ENCODE measurements at regions not wholly inside any gene's neighbourhood (a gene's known extent, or its start where the extent isn't known, plus 50 kb on each side); places are given as distances from the start of the nearest gene placed in this dataset.

DNA sequence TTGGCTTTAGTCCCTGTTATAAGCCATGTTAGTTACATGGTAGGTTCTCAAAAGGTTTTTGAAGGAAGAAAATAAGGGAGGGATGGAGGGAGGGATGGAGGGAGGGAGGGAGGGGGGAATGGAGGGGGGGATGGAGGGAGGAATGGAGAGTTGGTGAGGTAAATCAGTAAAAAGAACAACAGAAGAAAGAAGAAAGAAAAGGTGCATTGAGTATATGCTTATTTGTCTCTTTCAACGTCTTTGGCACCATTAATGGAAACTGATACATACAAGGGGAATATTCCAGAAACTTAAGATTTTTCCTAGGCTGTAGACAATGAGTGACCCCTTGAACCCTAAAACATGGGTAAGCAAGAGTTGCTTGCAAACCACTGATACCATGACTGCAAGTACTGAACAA lies 1056.3 kb downstream of the CDH11 start:
- Histone ChIP-seq H3K36me3 (ENCODE audit: insufficient read depth, low read length) (no peaks in the 10 kb centered on the region), H3K4me1 (ENCODE audit: insufficient read depth, low read length) (no peaks in the 10 kb centered on the region), H3K9ac (ENCODE audit: low read depth, low read length) (no peak overlapping the region)

DNA sequence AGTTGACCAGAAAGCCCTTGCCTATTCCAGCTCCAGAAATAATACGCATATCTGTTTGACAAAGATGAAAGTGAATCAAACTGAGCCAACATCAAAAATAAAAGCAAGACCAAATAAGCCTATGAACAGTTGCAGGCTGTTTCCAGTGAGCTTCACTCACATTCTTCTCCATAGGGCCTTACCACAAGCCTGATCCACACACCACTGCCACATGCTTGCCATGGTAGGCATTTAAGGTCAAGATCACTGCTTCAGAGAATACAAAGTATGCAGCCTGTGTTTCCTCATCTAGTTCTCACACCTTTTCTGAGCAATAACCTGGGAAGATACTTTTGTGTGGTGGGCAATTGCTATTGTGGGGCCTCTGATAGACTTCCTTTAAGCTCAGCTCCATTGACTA lies 1060.2 kb downstream of the CDH11 start:
- Histone ChIP-seq H3K4me1 (ENCODE audit: insufficient read depth, low read length) (no peaks in the 10 kb centered on the region), H3K36me3 (ENCODE audit: insufficient read depth, low read length) (no peaks in the 10 kb centered on the region), H3K9me3 (ENCODE audit: control insufficient read depth, insufficient read depth, low read length) (no peaks in the 10 kb centered on the region)

More for the DNA sequence above, 1056.3 kb downstream of the CDH11 start:
- no peaks in the 10 kb centered on the region for H3K9me3 ChIP-seq (ENCODE audit: control insufficient read depth, insufficient read depth, low read length)

DNA sequence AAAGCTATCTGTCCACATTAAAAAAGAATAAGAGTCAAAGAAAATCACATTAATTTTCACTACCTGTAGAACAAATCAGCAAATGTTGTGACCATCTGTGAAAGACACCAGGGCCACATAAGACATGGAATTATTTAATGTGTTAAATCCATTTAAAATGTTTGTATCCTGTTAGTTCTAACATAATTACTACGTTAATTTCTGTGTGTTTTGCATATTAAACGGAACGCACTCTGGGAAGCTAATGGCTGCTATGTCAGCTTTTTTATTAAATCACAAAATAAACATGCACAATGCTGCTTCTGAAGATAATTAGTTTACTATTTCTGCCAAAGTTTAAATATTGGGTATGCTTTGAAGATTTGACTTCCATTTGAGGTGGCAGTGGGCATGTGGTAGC lies 1061.2 kb downstream of the CDH11 start:
- H3K9me3 ChIP-seq (ENCODE audit: control insufficient read depth, insufficient read depth, low read length) = no peaks in the 10 kb centered on the region
- no peaks in the 10 kb centered on the region for H3K4me1 ChIP-seq (ENCODE audit: insufficient read depth, low read length)
- H3K9ac ChIP-seq (ENCODE audit: low read depth, low read length) = no peak overlapping the region
- H3K36me3 ChIP-seq (ENCODE audit: insufficient read depth, low read length) = no peaks in the 10 kb centered on the region

More for the DNA sequence above, 1060.2 kb downstream of the CDH11 start:
- no peak overlapping the region for H3K9ac ChIP-seq (ENCODE audit: low read depth, low read length)

DNA sequence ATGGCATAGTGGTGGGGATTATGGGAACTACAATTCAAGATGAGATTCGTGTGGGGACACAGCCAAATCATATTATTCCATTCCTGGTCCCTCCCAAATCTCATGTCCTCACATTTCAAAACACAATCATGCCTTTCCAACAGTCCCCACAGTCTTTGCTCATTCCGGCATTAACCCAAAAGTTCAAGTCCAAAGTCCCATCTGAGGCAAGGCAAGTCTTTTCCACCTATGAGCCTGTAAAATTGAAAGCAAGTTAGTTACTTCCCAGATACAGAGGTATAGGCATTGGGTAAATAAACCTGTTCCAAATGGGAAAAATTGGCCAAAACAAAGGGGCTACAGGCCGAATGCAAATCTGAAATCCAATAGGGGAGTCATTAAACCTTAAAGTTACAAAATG lies 1063.2 kb downstream of the CDH11 start:
- H3K4me1 ChIP-seq (ENCODE audit: insufficient read depth, low read length) = no peaks in the 10 kb centered on the region
- no peak overlapping the region for H3K9ac ChIP-seq (ENCODE audit: low read depth, low read length)
- H3K36me3 ChIP-seq (ENCODE audit: insufficient read depth, low read length) = no peaks in the 10 kb centered on the region
- H3K9me3 ChIP-seq (ENCODE audit: control insufficient read depth, insufficient read depth, low read length) = no peaks in the 10 kb centered on the region

DNA sequence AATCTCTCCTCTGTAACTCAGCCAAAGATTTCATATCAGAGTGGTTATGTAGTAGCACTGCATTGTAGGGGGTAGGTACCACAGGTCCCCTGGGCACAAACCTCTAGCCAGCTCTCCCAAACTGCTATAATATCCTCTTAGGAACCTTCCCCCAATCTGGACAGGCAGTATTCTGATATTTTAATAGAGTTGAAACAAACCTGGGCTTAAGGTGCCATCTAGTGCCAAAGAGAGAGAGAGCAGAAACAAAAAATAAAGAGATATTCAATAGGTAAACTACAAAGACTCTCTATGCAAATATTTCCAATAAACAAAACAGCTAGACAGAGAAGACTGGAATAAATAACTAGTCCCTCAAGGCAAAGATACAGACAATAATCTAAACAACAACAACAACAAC lies 1070.0 kb downstream of the CDH11 start:
- no peaks in the 10 kb centered on the region for H3K4me1 ChIP-seq (ENCODE audit: insufficient read depth, low read length)
- H3K9me3 ChIP-seq (ENCODE audit: control insufficient read depth, insufficient read depth, low read length) = peaks cover 7% of the 10 kb centered on the region; the same call in 1 of the 2 replicates
- H3K36me3 ChIP-seq (ENCODE audit: insufficient read depth, low read length) = no peaks in the 10 kb centered on the region

DNA sequence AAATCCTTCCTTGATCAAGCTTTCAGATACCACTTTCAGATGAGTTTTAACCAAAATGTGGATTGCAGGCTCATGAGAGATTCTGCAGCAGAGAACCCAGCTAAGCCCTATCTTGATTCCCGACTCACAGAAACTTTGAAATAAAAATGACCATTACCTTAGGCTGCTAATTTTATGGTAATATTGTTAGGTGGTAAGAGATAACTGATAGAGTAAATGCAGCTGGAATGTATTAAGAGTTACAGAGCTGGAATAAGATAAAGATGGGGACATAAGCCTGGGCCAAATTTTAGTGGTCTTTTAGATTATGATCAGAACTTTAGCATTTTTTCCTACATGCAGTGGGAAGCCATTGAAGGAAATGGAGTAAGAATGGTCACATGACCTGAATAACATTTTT lies 1074.0 kb downstream of the CDH11 start:
- no peaks in the 10 kb centered on the region for H3K4me1 ChIP-seq (ENCODE audit: insufficient read depth, low read length)
- H3K9me3 ChIP-seq (ENCODE audit: control insufficient read depth, insufficient read depth, low read length) = peaks cover 3% of the 10 kb centered on the region; the same call in 1 of the 2 replicates
- H3K9ac ChIP-seq (ENCODE audit: low read depth, low read length) = no peak overlapping the region
- H3K36me3 ChIP-seq (ENCODE audit: insufficient read depth, low read length) = no peaks in the 10 kb centered on the region

More for the DNA sequence above, 1070.0 kb downstream of the CDH11 start:
- no peak overlapping the region for H3K9ac ChIP-seq (ENCODE audit: low read depth, low read length)

DNA sequence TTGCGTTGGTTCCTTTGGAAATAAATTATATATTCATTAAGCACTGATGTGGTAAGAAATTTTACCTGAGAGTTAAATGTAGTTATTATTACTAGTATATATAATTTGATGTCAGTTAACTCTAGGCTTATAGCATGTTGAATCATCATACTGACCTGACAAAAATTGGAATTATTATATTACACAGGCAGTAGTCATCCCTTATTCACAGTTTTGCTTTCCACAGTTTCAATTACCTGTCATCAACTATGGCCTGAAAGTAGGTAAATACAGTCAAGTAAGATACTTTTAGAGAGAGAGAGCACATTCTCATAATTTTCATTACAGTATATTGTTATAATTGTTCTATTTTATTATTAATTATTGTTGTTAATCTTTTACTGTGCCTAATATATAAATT lies 1074.7 kb downstream of the CDH11 start:
- no peaks in the 10 kb centered on the region for H3K36me3 ChIP-seq (ENCODE audit: insufficient read depth, low read length)
- H3K9me3 ChIP-seq (ENCODE audit: control insufficient read depth, insufficient read depth, low read length) = peaks cover 3% of the 10 kb centered on the region; the same call in 1 of the 2 replicates
- no peaks in the 10 kb centered on the region for H3K4me1 ChIP-seq (ENCODE audit: insufficient read depth, low read length)
- no peak overlapping the region for H3K9ac ChIP-seq (ENCODE audit: low read depth, low read length)

DNA sequence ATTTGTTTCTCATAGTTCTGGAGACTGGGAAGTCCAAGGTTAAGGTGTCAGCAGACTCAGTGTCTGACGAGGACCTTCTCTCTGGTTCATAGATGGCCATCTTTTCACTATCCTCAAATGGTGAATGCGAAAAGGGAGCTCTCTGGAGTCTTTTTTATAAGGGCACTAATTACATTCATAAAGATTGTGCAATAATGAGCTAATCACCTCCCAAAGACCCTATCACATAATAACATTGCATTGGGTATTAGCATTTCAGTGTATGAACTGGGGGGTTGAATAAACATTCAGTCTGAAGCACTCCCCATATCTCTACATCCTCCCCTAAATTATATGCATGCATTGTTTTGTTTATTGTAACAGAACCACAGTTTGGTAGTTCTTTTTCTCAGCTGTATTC lies 1086.5 kb downstream of the CDH11 start:
- Histone ChIP-seq H3K4me1 (ENCODE audit: insufficient read depth, low read length) (no peaks in the 10 kb centered on the region), H3K9ac (ENCODE audit: low read depth, low read length) (no peak overlapping the region), H3K36me3 (ENCODE audit: insufficient read depth, low read length) (no peaks in the 10 kb centered on the region), H3K9me3 (ENCODE audit: control insufficient read depth, insufficient read depth, low read length) (no peaks in the 10 kb centered on the region)

DNA sequence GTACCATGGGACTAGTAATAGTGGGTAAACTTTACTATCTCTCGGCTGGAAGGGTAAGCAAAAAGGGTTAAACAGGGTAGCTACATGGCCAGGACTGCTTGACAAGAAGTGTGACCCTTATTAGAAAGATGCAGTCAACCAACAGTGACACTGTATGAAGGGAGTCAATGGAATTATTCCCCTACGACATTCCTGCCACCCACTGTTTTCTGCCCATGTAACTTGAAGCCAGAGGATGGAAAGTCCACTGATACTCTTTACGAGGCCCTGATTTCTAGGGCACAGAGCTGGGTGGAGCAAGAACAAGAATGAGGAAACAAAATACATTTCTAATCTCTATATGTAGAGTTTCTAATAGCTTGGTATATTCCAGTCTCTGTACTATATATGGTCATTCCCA lies 1102.5 kb downstream of the CDH11 start:
- Histone ChIP-seq H3K9me3 (ENCODE audit: control insufficient read depth, insufficient read depth, low read length) (no peaks in the 10 kb centered on the region), H3K4me1 (ENCODE audit: insufficient read depth, low read length) (no peaks in the 10 kb centered on the region), H3K36me3 (ENCODE audit: insufficient read depth, low read length) (no peaks in the 10 kb centered on the region), H3K9ac (ENCODE audit: low read depth, low read length) (no peak overlapping the region)

DNA sequence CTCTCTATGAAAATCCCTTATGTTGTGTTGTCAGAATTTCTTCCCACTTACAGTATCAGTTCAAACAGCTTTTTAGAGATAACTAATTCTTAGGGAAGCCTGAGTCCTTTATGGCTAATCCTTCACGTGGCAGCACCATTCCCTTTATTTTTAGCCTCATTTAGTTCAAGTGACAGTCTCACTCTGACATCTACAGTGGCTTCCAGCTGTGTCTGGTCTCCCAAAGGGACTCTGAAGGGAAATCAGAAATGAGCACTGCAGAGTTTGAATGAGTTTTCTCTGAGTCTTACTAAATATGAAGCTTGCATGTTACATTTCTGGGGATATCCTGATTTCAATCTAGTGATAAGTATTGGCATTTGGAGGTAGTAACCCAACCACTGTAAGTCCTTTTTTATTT lies 1104.1 kb downstream of the CDH11 start:
- no peaks in the 10 kb centered on the region for H3K36me3 ChIP-seq (ENCODE audit: insufficient read depth, low read length)

DNA sequence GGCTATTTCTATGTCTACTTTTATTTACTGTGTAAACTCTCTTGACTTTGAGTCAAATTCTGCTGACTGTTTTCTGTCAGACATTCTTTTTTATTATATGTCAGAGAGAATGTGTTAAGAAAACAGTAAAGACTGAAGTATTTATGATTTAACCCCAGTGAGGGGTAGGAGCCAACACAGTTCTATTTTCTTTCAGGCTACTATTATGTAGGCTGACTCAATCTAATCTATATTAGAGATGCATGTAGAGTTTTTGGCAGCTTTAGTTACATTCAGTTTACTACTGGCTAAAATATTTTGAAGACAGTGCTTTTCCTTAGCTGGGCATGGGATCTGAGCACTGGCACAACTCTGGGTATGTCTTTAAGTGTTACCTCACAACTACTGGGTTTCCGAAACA lies 1108.0 kb downstream of the CDH11 start:
- H3K4me1 ChIP-seq (ENCODE audit: insufficient read depth, low read length) = no peaks in the 10 kb centered on the region
- H3K9me3 ChIP-seq (ENCODE audit: control insufficient read depth, insufficient read depth, low read length) = no peaks in the 10 kb centered on the region
- H3K9ac ChIP-seq (ENCODE audit: low read depth, low read length) = no peak overlapping the region
- no peaks in the 10 kb centered on the region for H3K36me3 ChIP-seq (ENCODE audit: insufficient read depth, low read length)

More for the DNA sequence above, 1104.1 kb downstream of the CDH11 start:
- H3K9ac ChIP-seq (ENCODE audit: low read depth, low read length) = no peak overlapping the region
- no peaks in the 10 kb centered on the region for H3K9me3 ChIP-seq (ENCODE audit: control insufficient read depth, insufficient read depth, low read length)
- no peaks in the 10 kb centered on the region for H3K4me1 ChIP-seq (ENCODE audit: insufficient read depth, low read length)

DNA sequence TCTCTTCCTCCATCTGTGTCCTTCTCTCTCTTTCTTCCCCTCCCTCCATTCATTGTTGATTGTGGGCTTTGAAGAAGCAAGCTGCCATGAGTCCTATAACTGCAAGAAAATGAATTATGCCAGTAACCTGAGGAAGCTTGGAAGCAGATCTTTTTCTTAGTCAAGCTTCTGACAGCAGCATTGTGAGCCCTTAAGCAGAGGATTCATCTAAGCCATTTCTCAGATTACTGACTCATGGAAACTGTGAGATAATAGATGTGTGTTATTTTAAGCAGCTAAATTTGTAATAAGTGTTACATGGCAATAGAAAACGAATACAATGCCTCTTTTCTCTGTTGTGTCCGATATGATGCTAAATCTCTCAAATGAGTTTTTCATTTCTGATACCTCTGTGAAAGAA lies 1109.7 kb downstream of the CDH11 start:
- Histone ChIP-seq H3K9me3 (ENCODE audit: control insufficient read depth, insufficient read depth, low read length) (no peaks in the 10 kb centered on the region), H3K9ac (ENCODE audit: low read depth, low read length) (no peak overlapping the region), H3K4me1 (ENCODE audit: insufficient read depth, low read length) (no peaks in the 10 kb centered on the region), H3K36me3 (ENCODE audit: insufficient read depth, low read length) (no peaks in the 10 kb centered on the region)

DNA sequence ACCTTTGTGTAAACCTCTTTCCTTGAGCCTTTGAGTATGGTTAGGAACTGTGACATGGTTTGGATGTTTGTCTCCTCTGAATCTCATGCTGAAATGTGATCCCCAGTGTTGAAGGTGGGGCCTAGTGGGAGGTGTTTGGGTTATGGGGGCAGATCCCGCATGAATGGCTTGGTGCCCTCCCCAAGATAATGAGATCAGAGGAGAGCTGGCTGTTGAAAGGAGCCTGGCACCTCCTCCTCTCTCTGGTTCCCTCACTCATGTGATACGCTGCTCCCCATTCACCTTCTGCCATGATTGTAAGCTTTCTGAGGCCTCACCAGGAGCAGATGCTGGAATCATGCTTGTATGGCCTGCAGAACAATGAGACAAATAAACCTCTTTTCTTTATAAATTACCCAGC lies 1110.2 kb downstream of the CDH11 start:
- Histone ChIP-seq H3K9me3 (ENCODE audit: control insufficient read depth, insufficient read depth, low read length) (no peaks in the 10 kb centered on the region), H3K36me3 (ENCODE audit: insufficient read depth, low read length) (no peaks in the 10 kb centered on the region), H3K4me1 (ENCODE audit: insufficient read depth, low read length) (no peaks in the 10 kb centered on the region), H3K9ac (ENCODE audit: low read depth, low read length) (no peak overlapping the region)

DNA sequence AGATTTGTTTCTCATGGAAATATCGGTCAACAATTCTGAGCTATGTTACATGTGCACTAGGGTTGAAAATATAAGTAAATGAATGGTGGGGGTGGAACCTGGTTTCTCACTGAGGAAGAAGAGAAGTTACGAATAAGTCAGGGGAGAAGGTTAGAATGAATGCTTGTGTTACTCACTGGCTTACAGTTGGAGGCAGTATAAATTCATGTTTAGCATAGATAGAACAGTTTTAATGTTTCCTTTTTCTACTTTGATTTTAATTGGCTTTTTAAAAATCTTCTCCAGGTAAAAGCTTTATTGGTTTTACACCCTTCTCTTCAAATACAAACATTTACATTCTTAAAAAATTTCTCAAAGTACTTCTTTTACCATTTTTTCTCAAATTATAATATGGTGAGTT lies 1113.7 kb downstream of the CDH11 start:
- Histone ChIP-seq H3K9ac (ENCODE audit: low read depth, low read length) (no peak overlapping the region), H3K36me3 (ENCODE audit: insufficient read depth, low read length) (no peaks in the 10 kb centered on the region), H3K4me1 (ENCODE audit: insufficient read depth, low read length) (no peaks in the 10 kb centered on the region), H3K9me3 (ENCODE audit: control insufficient read depth, insufficient read depth, low read length) (no peaks in the 10 kb centered on the region)

DNA sequence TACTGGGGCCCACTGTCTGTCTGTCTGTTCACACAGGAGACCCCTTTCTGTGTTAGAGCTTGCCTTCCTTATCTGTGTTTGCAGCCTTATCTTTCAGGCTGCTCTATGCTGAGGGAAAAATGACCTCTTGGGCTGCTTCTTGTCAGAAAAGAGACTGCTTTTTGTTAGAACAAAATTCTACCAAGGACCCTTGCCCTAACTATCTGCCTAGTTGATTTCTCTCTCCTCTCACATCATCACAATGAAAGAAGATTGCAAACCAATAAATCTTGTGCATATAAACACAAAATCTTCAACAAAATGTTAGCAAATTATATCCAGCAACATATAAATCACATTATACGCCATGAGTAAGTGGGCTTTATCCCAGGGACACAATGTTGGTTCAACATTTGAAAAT lies 1117.7 kb downstream of the CDH11 start:
- no peaks in the 10 kb centered on the region for H3K4me1 ChIP-seq (ENCODE audit: insufficient read depth, low read length)
- H3K9me3 ChIP-seq (ENCODE audit: control insufficient read depth, insufficient read depth, low read length) = no peaks in the 10 kb centered on the region
- no peak overlapping the region for H3K9ac ChIP-seq (ENCODE audit: low read depth, low read length)
- no peaks in the 10 kb centered on the region for H3K36me3 ChIP-seq (ENCODE audit: insufficient read depth, low read length)

DNA sequence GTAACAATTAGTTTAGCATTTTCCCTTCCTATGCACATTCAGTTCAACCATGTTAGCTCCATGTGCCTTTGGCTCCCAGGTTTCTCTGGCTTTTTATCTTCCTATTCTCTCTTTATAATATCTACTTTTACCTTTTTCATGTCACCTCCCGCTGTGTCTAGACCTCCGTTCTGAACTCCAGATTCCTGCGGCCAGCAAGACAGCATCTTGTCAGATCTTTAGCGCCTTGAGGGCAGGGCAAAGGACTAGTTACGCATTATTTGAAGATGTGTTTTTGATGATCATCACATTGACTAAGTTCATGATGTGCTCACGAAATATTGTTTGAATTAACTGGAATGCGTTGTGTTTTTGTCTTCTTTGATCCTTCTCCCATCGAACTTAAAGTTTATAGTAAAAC lies 1126.8 kb downstream of the CDH11 start:
- Histone ChIP-seq H3K4me1 (ENCODE audit: insufficient read depth, low read length) (no peaks in the 10 kb centered on the region), H3K9me3 (ENCODE audit: control insufficient read depth, insufficient read depth, low read length) (no peaks in the 10 kb centered on the region), H3K9ac (ENCODE audit: low read depth, low read length) (no peak overlapping the region), H3K36me3 (ENCODE audit: insufficient read depth, low read length) (no peaks in the 10 kb centered on the region)
